ENCODE measurements at regions not wholly inside any gene's neighbourhood (a gene's known extent, or its start where the extent isn't known, plus 50 kb on each side); places are given as distances from the start of the nearest gene placed in this dataset.

- intact Hi-C loops (cut with DNase I), result no loop called here
- DNase-seq, result no peak
These were observed 1099.9 kb downstream of the RAPGEF2 start for GRCh38 chr4:160202802-160203201.

GRCh38 chr4:160212078-160212477 lies 1109.2 kb downstream of the RAPGEF2 start:
- intact Hi-C loops (cut with DNase I), result no loop called here
- no peak for DNase-seq

- intact Hi-C loops (cut with DNase I), result no loop called here
- no peak for DNase-seq
These were observed 1110.5 kb downstream of the RAPGEF2 start for GRCh38 chr4:160213366-160213765.

GRCh38 chr4:160217352-160217751 lies 1114.5 kb downstream of the RAPGEF2 start:
- intact Hi-C loops (cut with DNase I), result no loop called here
- DNase-seq, result no peak

GRCh38 chr4:160224049-160224448 lies 1121.2 kb downstream of the RAPGEF2 start:
- DNase-seq, result no peak
- intact Hi-C loops (cut with DNase I), result no loop called here

- intact Hi-C loops (cut with DNase I), result no loop called here
- DNase-seq, result no peak
These were observed 1130.3 kb downstream of the RAPGEF2 start for GRCh38 chr4:160233141-160233540.

GRCh38 chr4:160235285-160235684 lies 1132.4 kb downstream of the RAPGEF2 start:
- intact Hi-C loops (cut with DNase I), result no loop called here
- no peak for DNase-seq

- no peak for DNase-seq
- intact Hi-C loops (cut with DNase I), result no loop called here
These were observed 1132.9 kb downstream of the RAPGEF2 start for GRCh38 chr4:160235771-160236170.

- intact Hi-C loops (cut with DNase I), result no loop called here
- no peak for DNase-seq
These were observed 1135.9 kb downstream of the RAPGEF2 start for GRCh38 chr4:160238790-160239189.

GRCh38 chr4:160247091-160247656 lies 1144.3 kb downstream of the RAPGEF2 start:
- intact Hi-C loops (cut with DNase I), result no loop called here
- DNase-seq, result no peak

- no peak for DNase-seq
- intact Hi-C loops (cut with DNase I), result no loop called here
These were observed 1148.8 kb downstream of the RAPGEF2 start for GRCh38 chr4:160251522-160252170.

- no peak for DNase-seq
- intact Hi-C loops (cut with DNase I), result no loop called here
These were observed 1154.4 kb downstream of the RAPGEF2 start for GRCh38 chr4:160257318-160257717.

- intact Hi-C loops (cut with DNase I), result no loop called here
- no peak for DNase-seq
These were observed 1162.1 kb downstream of the RAPGEF2 start for GRCh38 chr4:160265014-160265413.

- DNase-seq, result no peak
- intact Hi-C loops (cut with DNase I), result no loop called here
These were observed 1163.0 kb downstream of the RAPGEF2 start for GRCh38 chr4:160265836-160266235.

GRCh38 chr4:160276785-160277325 lies 1174.0 kb downstream of the RAPGEF2 start:
- DNase-seq, result no peak
- intact Hi-C loops (cut with DNase I), result no loop called here

GRCh38 chr4:160283081-160283480 lies 1180.2 kb downstream of the RAPGEF2 start:
- intact Hi-C loops (cut with DNase I), result no loop called here

GRCh38 chr4:160284516-160284915 lies 1181.6 kb downstream of the RAPGEF2 start:
- no peak for DNase-seq
- intact Hi-C loops (cut with DNase I), result no loop called here

More at GRCh38 chr4:160283081-160283480, 1180.2 kb downstream of the RAPGEF2 start:
- DNase-seq, result no peak

- no peak for DNase-seq
- intact Hi-C loops (cut with DNase I), result no loop called here
These were observed 1183.2 kb downstream of the RAPGEF2 start for GRCh38 chr4:160286051-160286450.

- no peak for DNase-seq
- intact Hi-C loops (cut with DNase I), result no loop called here
These were observed 1193.6 kb downstream of the RAPGEF2 start for GRCh38 chr4:160296476-160296875.

GRCh38 chr4:160299177-160299576 lies 1196.3 kb downstream of the RAPGEF2 start:
- no peak for DNase-seq
- intact Hi-C loops (cut with DNase I), result no loop called here

- intact Hi-C loops (cut with DNase I), result no loop called here
- no peak for DNase-seq
These were observed 1196.7 kb downstream of the RAPGEF2 start for GRCh38 chr4:160299608-160300007.
